SK-N-SH treated with all-trans-retinoic acid at 6 μM for 48 hours (cell line): ENCODE measurements at regions not wholly inside any gene's neighbourhood (a gene's known extent, or its start where the extent isn't known, plus 50 kb on each side); places are given as distances from the start of the nearest gene placed in this dataset.

Source experiments
- ATAC-seq: fragments of 200-7000 bp; cut with Tn5 transposase; 3 replicates; pipeline ENCODE4 v1.9.1; 2020; ENCODE audit warnings: mild to moderate bottlenecking, moderate library complexity
- BACH2 ChIP-seq: fragments of 250-450 bp; sonication (Bioruptor Pico); IDR thresholded peaks from 2 replicates; pipeline ENCODE4 v1.9.0; 2021; ENCODE audit warnings: mild to moderate bottlenecking, borderline replicate concordance
- CREB5 ChIP-seq: fragments of 250-450 bp; sonication (Bioruptor Pico); IDR thresholded peaks from 2 replicates; pipeline ENCODE4 v1.5.1; 2020; ENCODE audit warnings: low read depth, mild to moderate bottlenecking, moderate library complexity
- CSDC2 ChIP-seq: fragments of 250-450 bp; sonication (Bioruptor Pico); IDR thresholded peaks from 2 replicates; pipeline ENCODE4 v1.5.0; 2020; ENCODE audit warnings: mild to moderate bottlenecking, moderate library complexity
- ESRRG ChIP-seq: fragments of 250-450 bp; sonication (Bioruptor Pico); IDR thresholded peaks from 2 replicates; pipeline ENCODE4 v1.6.1; 2021; ENCODE audit warnings: mild to moderate bottlenecking
- GLIS3 ChIP-seq: fragments of 250-450 bp; sonication (Bioruptor Pico); IDR thresholded peaks from 2 replicates; pipeline ENCODE4 v1.5.0; 2020; ENCODE audit warnings: mild to moderate bottlenecking, moderate library complexity
- ISL1 ChIP-seq: fragments of 250-450 bp; sonication (Bioruptor Pico); IDR thresholded peaks from 2 replicates; pipeline ENCODE4 v2.1.2; 2022; ENCODE audit warnings: mild to moderate bottlenecking, moderate library complexity
- PATZ1 ChIP-seq: fragments of 250-450 bp; sonication (Bioruptor Pico); IDR thresholded peaks from 2 replicates; pipeline ENCODE4 v1.8.0; 2020; ENCODE audit warnings: mild to moderate bottlenecking, moderate library complexity, borderline replicate concordance
- POU6F1 ChIP-seq: fragments of 250-450 bp; sonication (Bioruptor Pico); IDR thresholded peaks from 2 replicates; pipeline ENCODE4 v1.8.0; 2021; ENCODE audit warnings: low read depth, mild to moderate bottlenecking, moderate library complexity, borderline replicate concordance
- RARB ChIP-seq: fragments of 250-450 bp; sonication (Bioruptor Pico); IDR thresholded peaks from 2 replicates; pipeline ENCODE4 v1.8.0; 2021; ENCODE audit warnings: mild to moderate bottlenecking, moderate library complexity
- SNAI2 ChIP-seq: fragments of 250-450 bp; sonication (Bioruptor Pico); IDR thresholded peaks from 2 replicates; pipeline ENCODE4 v1.5.0; 2020; ENCODE audit warnings: mild to moderate bottlenecking, moderate library complexity
- TCF4 ChIP-seq: fragments of 250-450 bp; sonication (Bioruptor Pico); IDR thresholded peaks from 2 replicates; pipeline ENCODE4 v1.8.0; 2021; ENCODE audit warnings: mild to moderate bottlenecking, moderate library complexity, borderline replicate concordance
- TSHZ2 ChIP-seq: fragments of 250-450 bp; sonication (Bioruptor Pico); IDR thresholded peaks from 2 replicates; pipeline ENCODE4 v1.5.0; 2020; ENCODE audit warnings: mild to moderate bottlenecking, moderate library complexity
- ZC3H10 ChIP-seq: fragments of 250-450 bp; sonication (Bioruptor Pico); IDR thresholded peaks from 2 replicates; pipeline ENCODE4 v1.5.1; 2021; ENCODE audit warnings: mild to moderate bottlenecking, moderate library complexity
- ZFP3 ChIP-seq: fragments of 250-450 bp; sonication (Bioruptor Pico); IDR thresholded peaks from 2 replicates; pipeline ENCODE4 v1.5.0; 2020; ENCODE audit warnings: mild to moderate bottlenecking, moderate library complexity
- ZFP30 ChIP-seq: fragments of 450-650 bp; formaldehyde crosslinking; IDR thresholded peaks from 2 replicates; pipeline ENCODE4 v1.5.0; 2022; ENCODE audit warnings: mild to moderate bottlenecking, moderate library complexity
- ZNF565 ChIP-seq: fragments of 450-650 bp; formaldehyde crosslinking; conservative IDR thresholded peaks from 2 replicates; pipeline ENCODE4 v1.5.0; 2020; ENCODE audit warnings: low read depth, mild to moderate bottlenecking, moderate library complexity
- ZNF70 ChIP-seq: fragments of 450-650 bp; formaldehyde crosslinking; IDR thresholded peaks from 2 replicates; pipeline ENCODE4 v1.5.0; 2020; ENCODE audit warnings: mild to moderate bottlenecking, moderate library complexity
- ZNF8 ChIP-seq: fragments of 450-650 bp; formaldehyde crosslinking; IDR thresholded peaks from 2 replicates; pipeline ENCODE4 v1.5.0; 2020; ENCODE audit warnings: mild to moderate bottlenecking, moderate library complexity

GRCh38 chr2:17380003-17380402, 138.2 kb downstream of the RAD51AP2 start:
- no peak for ATAC-seq
- TF ChIP-seq BACH2 = no peak
- TF ChIP-seq GLIS3 = no peak
- TF ChIP-seq RARB = no peak
- no peak for TF ChIP-seq PATZ1 (CRISPR knock-in tag)

- no peak for TF ChIP-seq RARB
- TF ChIP-seq, all 23 proteins: peak for 0
- ATAC-seq = no peak
These were observed 143.0 kb downstream of the RAD51AP2 start for GRCh38 chr2:17375262-17375661.

GRCh38 chr2:17373741-17374140, 144.5 kb downstream of the RAD51AP2 start:
- ATAC-seq = no peak
- TF ChIP-seq ZNF70 (no peak), GLIS3 (no peak), ZFP30 (CRISPR knock-in tag) (no peak), ZNF8 (CRISPR knock-in tag) (no peak), ZC3H10 (CRISPR knock-in tag) (no peak)

GRCh38 chr2:17373041-17373440, 145.2 kb downstream of the RAD51AP2 start:
- no peak for TF ChIP-seq POU6F1 (CRISPR knock-in tag)
- ATAC-seq = no peak

GRCh38 chr2:17363846-17364245, 154.4 kb downstream of the RAD51AP2 start:
- no peak for TF ChIP-seq ISL1 (CRISPR knock-in tag)
- no peak for TF ChIP-seq ZC3H10 (CRISPR knock-in tag)
- TF ChIP-seq TSHZ2 = no peak
- no peak for TF ChIP-seq CSDC2 (CRISPR knock-in tag)
- TF ChIP-seq POU6F1 (CRISPR knock-in tag) = no peak
- TF ChIP-seq CREB5 = no peak
- no peak for TF ChIP-seq ESRRG (CRISPR knock-in tag)
- no peak for TF ChIP-seq ZNF565 (CRISPR knock-in tag)
- TF ChIP-seq ZFP3 (CRISPR knock-in tag) = no peak
- TF ChIP-seq SNAI2 (CRISPR knock-in tag) = no peak
- no peak for TF ChIP-seq ZFP30 (CRISPR knock-in tag)
- no peak for TF ChIP-seq TCF4 (CRISPR knock-in tag)
- no peak for ATAC-seq
